ENCODE measurements at regions not wholly inside any gene's neighbourhood (a gene's known extent, or its start where the extent isn't known, plus 50 kb on each side); places are given as distances from the start of the nearest gene placed in this dataset.

- Mint-ChIP-seq H3K4me1 (ENCODE audit: unreplicated experiment) (peaks cover 29% of the 10 kb centered on the region), H3K27ac (no peak overlapping the region), H3K9me3 (no peaks in the 10 kb centered on the region), H3K36me3 (no peaks in the 10 kb centered on the region), H3K27me3 (peaks cover 18% of the 10 kb centered on the region), H3K4me3 (no peak overlapping the region)
- TF ChIP-seq CTCF (conservative IDR thresholded peaks at IDR 0.05) = no peak
- DNase-seq (ENCODE audit: extremely low spot score, unreplicated experiment) = no peak
Observed at GRCh38 chr2:199594443-199594842, 136.7 kb upstream of the SATB2 start.

- no peak for DNase-seq (ENCODE audit: extremely low spot score, unreplicated experiment)
- TF ChIP-seq CTCF (conservative IDR thresholded peaks at IDR 0.05) = no peak
- Mint-ChIP-seq H3K4me3 (no peak overlapping the region), H3K36me3 (no peaks in the 10 kb centered on the region), H3K4me1 (ENCODE audit: unreplicated experiment) (peaks cover 32% of the 10 kb centered on the region), H3K27ac (no peak overlapping the region), H3K9me3 (no peaks in the 10 kb centered on the region), H3K27me3 (peaks cover 14% of the 10 kb centered on the region)
Observed at GRCh38 chr2:199591826-199592225, 134.1 kb upstream of the SATB2 start.

- no peak for DNase-seq (ENCODE audit: extremely low spot score, unreplicated experiment)
- Mint-ChIP-seq H3K4me1 (ENCODE audit: unreplicated experiment) (peaks cover 36% of the 10 kb centered on the region), H3K27ac (no peak overlapping the region), H3K4me3 (no peak overlapping the region), H3K36me3 (no peaks in the 10 kb centered on the region), H3K27me3 (peaks cover 15% of the 10 kb centered on the region), H3K9me3 (no peaks in the 10 kb centered on the region)
- no peak for TF ChIP-seq CTCF (conservative IDR thresholded peaks at IDR 0.05)
Observed at GRCh38 chr2:199590321-199591203, 132.8 kb upstream of the SATB2 start.

GRCh38 chr2:199589306-199589705 lies 131.6 kb upstream of the SATB2 start:
- Mint-ChIP-seq H3K4me1 (ENCODE audit: unreplicated experiment) (peaks cover 36% of the 10 kb centered on the region), H3K27ac (no peak overlapping the region), H3K27me3 (peaks cover 17% of the 10 kb centered on the region), H3K36me3 (no peaks in the 10 kb centered on the region), H3K9me3 (no peaks in the 10 kb centered on the region), H3K4me3 (peak overlapping the region; percentile 14)
- TF ChIP-seq CTCF (conservative IDR thresholded peaks at IDR 0.05) = no peak
- DNase-seq (ENCODE audit: extremely low spot score, unreplicated experiment) = no peak

- no peak for DNase-seq (ENCODE audit: extremely low spot score, unreplicated experiment)
- H3K4me1 Mint-ChIP-seq (ENCODE audit: unreplicated experiment) = peaks cover 40% of the 10 kb centered on the region
- H3K36me3 Mint-ChIP-seq = no peaks in the 10 kb centered on the region
- H3K4me3 Mint-ChIP-seq = no peak overlapping the region
- no peak overlapping the region for H3K27ac Mint-ChIP-seq
- H3K27me3 Mint-ChIP-seq = peaks cover 22% of the 10 kb centered on the region
- no peaks in the 10 kb centered on the region for H3K9me3 Mint-ChIP-seq
- no peak for TF ChIP-seq CTCF (conservative IDR thresholded peaks at IDR 0.05)
Observed at GRCh38 chr2:199588054-199588453, 130.3 kb upstream of the SATB2 start.
